ENCODE measurements at regions not wholly inside any gene's neighbourhood (a gene's known extent, or its start where the extent isn't known, plus 50 kb on each side); places are given as distances from the start of the nearest gene placed in this dataset.

DNA sequence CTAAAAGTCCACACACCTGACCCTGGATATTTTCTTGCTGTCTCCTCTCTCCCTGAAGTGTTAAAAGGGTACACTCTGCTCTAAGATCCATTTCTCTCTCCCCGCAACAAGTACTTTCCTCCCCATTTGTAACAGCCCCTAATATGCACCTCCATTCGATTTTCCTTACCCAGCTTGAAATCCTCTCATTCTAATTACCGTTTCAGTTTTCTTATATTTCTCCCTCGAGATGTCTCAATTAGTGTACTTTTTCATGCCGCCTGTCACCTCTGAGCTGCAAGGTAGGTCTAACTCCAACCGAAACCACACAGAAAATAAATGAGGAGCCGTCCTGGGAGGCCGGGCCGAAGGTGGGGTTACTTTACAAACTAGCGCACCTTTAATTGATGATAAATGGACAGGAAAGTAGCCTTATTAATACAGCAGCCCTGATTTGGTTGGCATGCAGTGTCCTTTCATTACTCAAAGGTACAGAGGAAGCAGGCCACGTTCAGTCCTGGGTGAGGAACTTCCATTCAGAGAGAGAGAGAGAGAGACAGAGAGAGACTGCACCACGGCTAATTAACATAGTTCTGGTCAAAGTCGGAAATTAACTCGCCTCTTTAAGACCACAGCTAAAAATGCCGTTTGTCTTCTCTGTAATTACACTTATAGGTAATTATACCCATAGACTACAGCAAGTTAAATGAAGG is 319.9 kb downstream of the ARRDC4 start:
- DNase-seq: no peak

DNA sequence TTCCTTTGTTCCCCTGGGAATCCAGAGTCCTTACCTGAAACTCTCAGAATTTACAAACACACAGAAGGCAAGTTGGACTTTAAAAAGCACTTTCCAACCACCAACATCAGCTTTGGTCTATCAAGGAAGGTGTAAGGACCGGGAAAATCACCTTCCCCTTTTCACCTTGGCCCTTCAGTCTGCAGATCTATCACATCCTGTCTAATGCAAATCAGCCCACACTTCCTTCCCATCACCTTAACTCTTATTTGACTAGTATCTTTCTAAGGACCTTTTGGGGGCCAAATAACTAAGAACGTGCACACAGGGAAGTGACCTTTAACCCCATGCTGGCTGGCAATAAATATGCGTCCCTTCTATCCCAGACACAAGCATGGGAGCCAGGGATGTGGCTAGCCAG is 320.6 kb downstream of the ARRDC4 start:
- DNase-seq: no peak

DNA sequence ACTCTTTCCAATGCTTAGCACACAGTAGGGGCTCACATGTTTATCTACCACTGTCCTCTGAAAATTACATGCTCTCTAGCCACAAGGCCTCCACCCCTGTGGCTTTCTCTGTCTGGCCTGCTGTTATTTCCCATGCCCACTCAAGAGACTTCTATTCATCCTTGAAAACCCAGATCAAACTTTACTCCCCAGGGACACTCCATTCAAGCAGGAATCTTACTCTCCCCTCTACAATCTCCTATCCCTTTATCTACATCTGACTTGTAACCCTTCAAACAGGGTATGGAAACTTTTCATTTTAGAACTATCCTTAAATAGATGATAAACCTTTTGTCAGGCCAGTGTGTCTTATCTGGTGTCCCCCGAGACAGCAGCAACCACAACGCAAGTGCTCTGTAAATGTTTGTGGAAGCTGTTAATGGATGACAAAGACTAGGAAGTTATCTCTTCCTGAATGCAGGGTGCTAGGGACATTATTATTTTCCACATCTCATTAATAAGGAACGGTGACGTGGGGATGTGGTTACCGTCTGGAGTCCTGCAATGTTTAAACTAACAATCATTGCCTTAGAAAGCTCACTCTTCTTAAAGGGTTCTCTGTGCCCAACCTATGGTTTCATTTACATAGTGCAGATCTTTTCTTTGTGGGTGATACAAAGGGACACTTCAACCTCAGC is 322.3 kb downstream of the ARRDC4 start:
- DNase-seq: no peak

DNA sequence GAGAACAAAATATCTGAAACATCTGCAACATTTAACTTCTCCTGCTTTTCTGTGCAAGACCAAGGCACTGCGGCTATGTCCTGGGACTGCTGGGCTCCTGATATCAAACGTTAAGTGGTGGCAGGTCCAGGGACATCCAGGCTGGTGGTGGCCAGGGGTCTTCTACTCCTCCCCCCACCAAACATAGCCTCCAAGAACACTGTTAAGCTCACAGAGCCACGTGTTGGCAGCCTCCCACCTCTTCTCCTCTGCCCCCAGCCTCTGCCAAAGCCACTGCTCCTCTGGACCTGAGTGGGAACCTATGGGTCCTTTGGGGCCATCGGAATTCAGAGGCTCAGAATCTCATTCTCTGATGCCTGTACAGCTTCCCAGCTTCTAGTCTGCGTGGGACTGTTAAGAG is 325.7 kb downstream of the ARRDC4 start:
- DNase-seq: no peak

DNA sequence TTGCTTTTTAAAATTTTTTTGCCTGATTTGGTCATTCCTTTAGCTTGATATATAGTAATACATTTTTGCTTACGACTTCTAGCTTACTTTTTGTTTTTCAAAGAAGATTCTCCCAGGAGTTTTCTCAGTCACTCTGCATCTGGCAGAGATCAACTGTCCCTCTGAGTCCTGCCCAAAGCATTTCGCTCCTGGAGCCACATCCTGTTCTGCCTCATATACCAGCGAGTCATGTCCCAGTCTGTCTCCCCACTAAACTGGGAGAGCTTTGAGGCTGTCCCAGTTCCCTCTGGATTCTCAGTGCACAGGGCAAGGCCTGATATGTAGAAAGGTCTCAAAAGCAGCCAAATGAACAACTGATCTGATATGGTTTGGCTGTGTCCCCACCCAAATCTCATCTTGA is 326.3 kb downstream of the ARRDC4 start:
- no peak for DNase-seq

DNA sequence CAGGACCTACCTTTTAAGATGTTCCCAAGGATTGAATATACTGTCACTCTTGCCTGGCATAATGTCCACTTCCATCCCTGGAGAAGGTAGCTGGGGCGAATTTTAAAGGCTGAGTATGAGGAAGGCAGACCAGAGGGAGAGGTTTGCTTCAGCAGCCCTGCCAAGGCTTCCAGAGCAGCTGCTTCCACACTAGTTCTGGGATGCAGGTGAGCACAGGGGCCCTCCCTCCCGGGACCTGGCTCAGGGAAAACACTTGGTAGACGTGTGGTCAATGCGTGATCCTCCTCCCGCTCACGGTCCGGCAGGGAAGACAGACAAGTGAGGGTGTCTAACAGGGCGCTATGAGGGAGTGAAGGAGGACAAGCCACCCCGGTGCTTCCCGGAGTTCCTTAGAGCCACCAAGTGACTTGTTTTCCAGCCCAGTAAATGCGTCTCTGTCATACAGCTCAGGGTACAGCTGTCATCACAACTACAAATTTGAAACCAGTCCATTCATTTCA is 327.6 kb downstream of the ARRDC4 start:
- DNase-seq: no peak

DNA sequence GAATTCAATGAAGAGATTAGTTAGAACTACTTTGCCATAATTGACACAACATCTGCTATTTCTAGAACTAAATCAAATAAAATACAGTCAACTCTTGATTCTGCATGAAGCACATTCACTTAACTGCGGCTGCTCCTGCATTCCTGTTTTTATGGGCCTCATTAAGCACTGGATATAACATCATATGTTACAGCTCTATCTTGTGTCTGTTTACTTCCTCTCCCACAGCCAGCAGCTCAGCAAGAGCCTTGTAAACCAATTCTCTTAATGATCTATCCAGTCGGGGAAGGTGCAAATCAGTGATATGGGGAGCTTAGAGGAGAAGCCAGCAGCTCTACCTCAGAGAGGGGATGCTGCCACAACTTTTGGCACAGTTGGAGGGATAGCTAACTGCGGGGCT is 329.2 kb downstream of the ARRDC4 start:
- DNase-seq: no peak

DNA sequence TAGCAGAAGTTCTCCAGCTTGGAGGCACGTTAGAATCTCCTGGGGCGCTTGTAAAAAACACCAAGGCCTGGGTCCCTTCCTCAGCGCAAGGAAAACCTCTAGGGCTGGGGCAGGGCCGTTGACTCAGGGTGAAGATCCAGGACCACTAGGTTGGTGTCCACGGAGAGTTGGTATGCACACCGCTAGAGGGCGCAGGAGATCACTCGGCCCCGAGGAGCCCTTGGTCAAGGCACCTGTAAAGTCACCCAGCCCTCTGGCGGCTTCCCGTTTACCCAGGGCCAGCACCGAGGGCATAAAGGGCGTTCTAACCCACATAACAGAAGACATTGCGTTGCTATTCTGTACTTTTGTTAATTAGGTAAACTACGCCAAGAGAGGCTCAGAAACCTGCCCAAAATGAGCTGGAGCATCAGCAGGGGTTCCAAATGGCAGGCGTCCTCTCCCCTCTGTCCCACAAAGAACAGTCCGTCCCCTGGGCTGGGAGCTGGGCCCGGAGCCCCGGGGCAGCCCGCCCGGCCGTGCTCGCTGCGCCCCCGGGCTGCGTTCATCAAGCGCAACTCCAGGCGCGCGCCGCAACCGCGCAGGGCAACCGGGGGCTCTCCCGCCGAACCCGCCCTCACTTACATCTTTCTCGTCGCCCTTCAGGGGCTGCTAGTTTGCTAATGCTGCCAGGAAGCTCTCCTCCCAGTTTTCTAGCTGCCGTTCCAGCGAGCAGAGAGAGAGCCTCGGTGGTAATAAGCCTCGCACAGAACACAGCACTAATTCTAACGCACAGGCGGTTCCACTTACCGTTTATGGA is 332.1 kb downstream of the ARRDC4 start:
- DNase-seq: peak; percentile 10

DNA sequence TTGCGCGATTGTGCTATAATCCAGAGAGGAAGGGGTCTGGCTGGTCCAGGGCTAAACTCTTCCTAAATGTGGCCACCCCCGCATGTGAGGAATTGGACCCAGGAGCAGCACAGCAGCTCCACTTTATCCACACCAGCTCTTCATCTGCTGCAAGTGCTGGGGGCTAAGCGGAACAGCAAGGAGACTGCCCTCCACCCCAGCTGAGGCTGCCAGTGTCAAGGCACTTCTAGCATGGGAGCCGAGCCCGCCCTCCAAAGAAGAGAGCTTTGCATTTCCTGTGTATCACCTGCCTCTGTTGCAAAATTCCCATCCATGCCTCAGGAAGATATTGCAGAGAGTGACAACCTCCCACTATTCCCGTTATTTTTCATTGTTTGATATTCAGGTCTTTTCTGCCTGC is 333.6 kb downstream of the ARRDC4 start:
- no peak for DNase-seq

DNA sequence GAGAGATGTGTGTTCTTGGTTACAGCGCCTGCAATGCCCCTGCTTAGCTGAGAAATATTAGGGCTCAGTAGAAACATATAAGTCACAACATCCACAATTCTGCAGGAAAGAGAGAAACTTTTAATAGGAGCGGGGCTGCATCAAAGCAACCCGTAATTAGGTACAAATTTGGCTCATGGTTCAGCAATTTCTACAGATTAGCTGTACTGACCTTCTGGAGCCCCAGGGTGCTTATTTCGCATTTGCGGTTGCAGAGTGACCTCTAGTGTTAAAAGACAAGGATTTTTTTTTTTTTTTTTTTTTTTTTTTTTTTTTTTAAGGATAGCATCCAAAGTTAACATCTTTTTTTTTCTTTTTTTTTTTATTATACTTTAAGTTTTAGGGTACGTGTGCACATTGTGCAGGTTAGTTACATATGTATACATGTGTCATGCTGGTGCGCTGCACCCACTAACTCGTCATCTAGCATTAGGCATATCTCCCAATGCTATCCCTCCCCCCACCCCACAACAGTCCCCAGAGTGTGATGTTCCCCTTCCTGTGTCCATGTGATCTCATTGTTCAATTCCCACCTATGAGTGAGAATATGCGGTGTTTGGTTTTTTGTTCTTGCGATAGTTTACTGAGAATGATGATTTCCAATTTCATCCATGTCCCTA is 334.7 kb downstream of the ARRDC4 start:
- DNase-seq: peak; percentile 40

DNA sequence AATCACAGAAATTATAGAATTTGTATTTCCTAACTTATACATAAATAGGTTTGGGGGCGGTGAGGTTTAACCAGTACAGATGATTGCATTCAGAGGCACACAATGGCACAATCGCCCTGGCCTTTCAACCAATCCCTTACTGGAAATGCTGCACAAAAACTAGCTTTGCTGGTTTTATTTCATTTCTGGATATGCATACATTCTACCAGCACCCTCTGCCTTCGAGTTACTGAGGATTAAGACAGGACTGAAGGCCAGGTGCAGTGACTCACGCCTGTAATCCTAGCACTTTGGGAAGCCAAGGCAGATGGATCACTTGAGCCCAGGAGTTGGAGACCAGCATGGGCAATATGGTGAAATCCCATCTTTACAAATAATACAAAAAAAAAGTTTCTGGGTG is 336.1 kb downstream of the ARRDC4 start:
- DNase-seq: no peak

DNA sequence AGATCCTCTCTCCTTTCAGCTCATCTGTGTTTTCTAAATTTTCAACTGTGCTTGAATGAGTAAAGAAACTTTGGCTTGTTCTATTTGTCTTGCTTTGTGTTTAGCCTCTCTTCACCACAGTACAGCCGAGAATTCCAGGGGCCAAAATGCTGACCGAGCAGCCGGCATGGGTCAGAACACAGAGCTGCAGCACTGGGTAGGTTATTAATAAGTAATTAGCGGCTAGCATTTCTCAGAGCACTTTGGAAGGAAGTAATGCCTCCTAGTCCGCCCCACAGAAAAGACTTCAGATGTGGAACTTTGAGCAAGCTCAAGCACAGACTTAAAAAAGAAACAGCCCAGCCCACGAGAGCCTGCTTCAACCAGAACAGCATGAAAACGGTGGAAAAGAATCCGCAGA is 343.9 kb downstream of the ARRDC4 start:
- no peak for DNase-seq

DNA sequence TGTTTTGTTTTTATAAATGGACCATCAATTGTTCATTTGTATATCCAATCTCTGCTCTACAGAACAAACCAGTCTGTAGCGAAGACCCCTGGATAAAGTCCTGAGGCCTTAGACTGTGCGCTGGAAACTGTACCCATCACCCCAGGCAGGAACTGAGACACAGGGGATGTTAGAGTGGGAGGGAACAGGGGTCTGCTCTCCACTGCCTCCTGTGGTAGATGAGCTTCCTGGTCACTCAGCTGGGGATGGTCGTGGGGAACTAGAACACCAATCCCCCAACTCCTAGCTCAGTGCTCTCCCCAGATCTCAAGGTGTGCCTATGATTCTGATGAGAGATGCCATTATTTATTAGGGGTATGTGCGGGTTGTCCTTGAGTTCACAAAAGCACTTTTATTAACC is 340.2 kb upstream of the IGF1R start:
- DNase-seq: no peak

DNA sequence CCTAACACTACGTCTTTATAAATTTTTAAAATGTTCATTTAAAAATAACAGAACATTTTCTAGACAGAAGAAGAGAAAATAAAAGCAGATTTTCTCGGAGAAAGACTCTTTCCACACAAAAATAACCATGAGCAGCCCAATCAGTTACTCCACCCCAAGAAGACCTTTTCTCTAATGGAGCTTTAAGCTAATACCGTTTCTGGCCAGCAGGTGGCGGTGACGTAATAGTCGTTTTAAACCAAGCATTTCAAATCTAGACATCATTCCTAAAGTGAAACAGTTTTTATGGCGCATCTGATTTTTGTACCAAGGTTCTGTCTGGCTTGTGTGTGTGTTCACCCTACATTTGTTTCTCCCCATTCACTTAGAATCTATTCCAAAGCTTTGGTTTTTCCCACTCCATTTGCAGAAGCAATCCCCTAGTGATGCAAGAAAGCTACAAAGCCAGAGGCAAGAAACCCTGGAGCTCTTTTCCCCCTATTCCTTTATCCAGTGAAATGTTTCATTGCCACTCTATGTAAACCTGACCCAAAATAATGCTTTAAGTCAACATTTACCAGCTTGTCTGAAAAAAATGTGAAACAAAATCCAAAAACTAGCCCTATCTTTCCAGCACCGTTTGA is 336.7 kb upstream of the IGF1R start:
- DNase-seq: peak; percentile 73

DNA sequence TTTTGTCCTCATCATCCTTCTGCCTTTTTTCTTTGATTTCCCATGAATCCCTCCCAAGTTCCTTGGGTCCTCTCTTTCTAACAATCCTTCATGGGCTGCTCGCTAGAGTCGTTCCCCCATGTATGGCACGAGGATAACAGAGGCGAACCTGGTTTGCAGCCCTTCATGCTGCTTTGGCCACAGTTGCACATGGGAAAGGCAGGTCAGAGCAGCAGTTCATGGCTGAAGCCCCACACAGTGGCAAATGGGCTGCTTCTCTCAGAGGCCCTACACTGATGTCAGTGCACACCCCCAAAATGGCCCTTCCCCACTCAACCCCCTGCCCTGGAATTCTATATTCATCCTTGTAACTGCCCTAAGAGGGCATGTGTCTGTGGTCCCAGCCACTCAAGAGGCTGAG is 335.4 kb upstream of the IGF1R start:
- no peak for DNase-seq

DNA sequence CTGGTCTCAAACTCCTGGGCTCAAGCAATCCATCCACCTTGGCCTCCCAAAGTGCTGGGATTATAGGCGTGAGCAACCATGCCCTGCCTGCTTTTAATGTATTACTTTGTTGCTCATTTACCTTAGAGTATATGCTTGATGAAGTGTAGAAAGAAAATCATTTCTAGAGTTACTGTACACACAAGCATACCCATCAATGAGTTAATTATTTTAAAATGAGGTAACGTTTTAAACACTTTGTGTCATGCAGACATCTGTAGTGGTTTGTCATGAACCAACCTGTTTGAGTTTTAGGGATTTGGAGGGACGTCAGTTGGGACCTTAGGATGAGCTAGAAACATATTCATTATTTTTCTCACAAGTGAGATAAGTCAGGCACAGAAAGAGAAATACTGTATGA is 332.4 kb upstream of the IGF1R start:
- no peak for DNase-seq

DNA sequence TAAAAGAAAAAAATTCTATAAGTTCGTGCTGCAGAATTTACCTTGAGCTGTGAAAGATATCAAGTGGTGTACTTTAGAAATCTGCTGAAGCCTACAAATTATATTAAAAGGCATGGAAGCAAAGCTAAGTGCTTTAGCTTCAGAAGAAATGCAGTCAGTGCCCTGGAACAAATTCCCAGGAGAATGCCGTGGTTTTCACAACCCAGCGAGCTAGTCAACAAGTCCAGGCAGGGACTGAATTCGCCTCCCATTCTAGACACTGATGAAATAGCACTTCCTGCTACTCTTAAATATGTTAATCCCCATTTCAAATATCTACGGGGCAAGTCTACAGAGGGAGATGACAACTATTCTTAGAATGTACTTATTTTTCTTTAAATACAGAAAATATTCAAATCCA is 326.4 kb upstream of the IGF1R start:
- DNase-seq: no peak

DNA sequence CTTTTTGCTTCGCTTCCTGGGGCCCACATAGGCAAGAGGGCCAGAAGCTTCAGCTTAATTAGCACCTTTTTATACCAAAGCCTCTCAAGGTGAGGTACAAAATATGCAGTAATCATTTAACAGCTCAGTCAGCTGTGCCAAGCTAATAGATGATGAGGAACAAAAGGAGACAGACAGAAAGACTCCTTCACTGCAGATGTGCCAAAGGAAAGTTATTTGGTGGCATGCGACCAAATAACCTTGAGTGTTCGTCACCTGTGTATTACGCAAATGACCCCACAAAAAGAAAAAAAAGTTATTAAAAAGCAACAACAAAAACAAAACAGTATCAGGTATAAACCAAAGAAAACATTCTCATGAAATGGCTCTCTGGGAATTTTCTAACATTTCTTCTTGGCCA is 325.8 kb upstream of the IGF1R start:
- DNase-seq: no peak

DNA sequence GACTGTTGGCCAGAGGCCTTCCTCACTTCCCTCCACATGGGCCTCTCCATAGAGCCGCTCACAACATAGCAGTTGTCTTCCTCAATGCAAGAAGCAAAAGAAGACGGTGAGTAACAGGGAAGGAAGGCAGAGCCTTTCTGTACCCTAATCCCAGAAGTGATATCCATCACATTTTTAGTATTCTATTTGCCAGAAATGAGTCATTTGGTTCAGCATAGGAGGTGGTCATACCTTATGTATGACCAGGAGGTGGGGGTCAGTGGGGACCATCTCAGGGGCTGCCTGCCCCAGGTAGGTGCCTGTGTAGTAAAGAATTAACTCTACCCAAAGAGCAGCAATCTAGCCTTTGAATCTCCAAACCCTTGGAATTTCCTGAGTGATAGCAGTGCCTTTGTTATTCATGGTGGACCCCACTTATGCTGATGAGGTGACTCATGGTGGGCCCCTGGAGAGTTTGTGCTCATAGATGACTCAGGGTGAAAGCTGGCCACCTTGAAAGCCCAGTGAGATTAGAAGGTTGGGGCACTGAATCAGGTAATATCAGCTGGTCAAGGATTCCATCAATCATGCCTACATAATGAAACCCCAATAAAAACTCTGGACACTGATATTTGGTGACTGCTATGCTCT is 323.9 kb upstream of the IGF1R start:
- DNase-seq: no peak

DNA sequence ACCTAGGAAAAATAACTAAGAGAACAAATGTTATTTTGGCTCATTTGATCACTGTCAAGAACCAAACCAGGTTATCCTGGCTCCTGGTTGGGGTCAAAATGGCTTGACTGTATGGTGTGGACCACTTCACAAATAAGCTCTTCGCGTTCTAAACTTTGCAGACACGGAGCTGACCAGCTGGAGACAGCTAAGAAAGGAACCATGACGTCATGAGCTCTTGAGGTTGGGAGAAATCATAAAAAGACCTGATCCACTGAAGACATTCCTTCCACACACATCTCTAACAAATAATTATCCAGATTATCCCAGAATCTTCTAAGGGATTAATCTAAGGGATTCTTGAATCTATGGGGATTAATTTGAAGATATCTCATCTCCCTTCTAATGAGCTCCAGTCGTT is 321.5 kb upstream of the IGF1R start:
- DNase-seq: no peak

DNA sequence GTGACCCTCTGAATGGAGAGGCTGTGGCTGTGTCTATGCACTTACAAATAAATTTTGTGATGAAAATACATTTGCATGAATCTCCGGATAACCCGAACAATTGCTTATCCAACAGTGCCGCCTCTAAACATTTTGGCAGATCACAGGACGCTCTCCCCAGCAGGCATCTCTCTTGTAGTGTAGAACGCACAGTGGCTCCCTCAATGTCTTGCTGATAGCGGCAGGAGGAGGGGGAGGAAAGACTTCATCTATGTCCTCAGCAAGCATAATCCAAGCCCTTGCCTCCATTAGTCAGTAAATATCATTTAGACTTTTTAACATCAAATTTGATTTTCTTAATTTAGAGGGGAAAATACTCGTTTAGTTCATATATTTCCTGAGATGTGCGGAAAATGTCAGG is 318.1 kb upstream of the IGF1R start:
- DNase-seq: no peak

DNA sequence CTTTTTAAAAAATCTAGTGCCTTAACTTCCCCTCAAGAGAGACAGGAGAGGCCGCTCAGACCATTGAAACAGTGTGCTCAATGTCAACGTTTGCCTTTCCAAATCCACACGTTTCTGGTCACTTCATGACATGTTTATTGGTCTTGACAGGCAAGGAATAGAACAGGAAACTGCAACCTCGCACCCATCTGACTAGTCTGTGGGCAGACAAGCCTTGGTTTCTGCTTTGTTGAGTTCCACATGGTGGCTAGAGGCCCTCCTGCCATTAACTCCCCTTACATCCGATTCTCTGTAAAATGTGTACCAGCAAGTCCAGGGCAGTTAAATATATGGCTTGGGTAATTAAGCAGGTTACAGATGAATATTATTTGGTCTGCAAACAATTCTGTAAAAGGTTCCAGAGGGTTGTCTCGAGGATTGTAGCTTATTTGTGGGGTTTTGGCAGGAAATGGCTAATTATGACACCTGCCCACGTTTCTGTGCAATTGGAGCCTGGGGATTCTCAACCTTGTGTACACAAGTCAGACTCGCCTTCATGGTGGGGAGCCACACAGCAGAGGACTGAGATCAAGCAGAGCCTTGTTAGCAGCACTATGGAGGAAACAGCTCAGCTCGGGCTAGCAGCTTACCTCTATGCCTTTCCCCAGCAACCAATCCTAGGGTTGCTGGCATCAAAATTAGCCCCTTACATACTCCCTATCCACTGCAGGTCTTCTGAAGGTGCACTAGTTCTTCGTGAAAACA is 317.5 kb upstream of the IGF1R start:
- no peak for DNase-seq
